Stimulated activated CD4-positive, alpha-beta T cell treated with anti-CD3 and anti-CD28 coated beads, Interleukin-15, amount 100 ng/mL, for 48 hours (primary cell): ENCODE measurements at regions not wholly inside any gene's neighbourhood (a gene's known extent, or its start where the extent isn't known, plus 50 kb on each side); places are given as distances from the start of the nearest gene placed in this dataset.

Experiments used
- DNase-seq, 2 donors: peaks; one replicate each; pipeline ENCODE4 v3.0.0-alpha.2; 2020; ENCODE audit warnings: low read depth in 2 of 2

GRCh38 chr17:73723317-73723716 is 79.1 kb upstream of the SDK2 start:
- DNase-seq, result no peak

GRCh38 chr17:73724341-73724740 is 80.1 kb upstream of the SDK2 start:
- DNase-seq, result no peak

- no peak for DNase-seq
Measured at GRCh38 chr17:73724990-73725389, 80.7 kb upstream of the SDK2 start.

GRCh38 chr17:73725794-73726515 is 81.7 kb upstream of the SDK2 start:
- DNase-seq, result no peak

- DNase-seq, result no peak
Measured at GRCh38 chr17:73727941-73728340, 83.7 kb upstream of the SDK2 start.

- DNase-seq, result no peak
Measured at GRCh38 chr17:73729101-73729500, 84.9 kb upstream of the SDK2 start.

GRCh38 chr17:73731733-73732132 is 87.5 kb upstream of the SDK2 start:
- no peak for DNase-seq

GRCh38 chr17:73733517-73733916 is 89.3 kb upstream of the SDK2 start:
- DNase-seq, result no peak

GRCh38 chr17:73735245-73735644 is 91.0 kb upstream of the SDK2 start:
- DNase-seq, result no peak

GRCh38 chr17:73738751-73739575 is 94.7 kb upstream of the SDK2 start:
- DNase-seq, result no peak

- DNase-seq, result no peak
Measured at GRCh38 chr17:73740370-73740769, 96.1 kb upstream of the SDK2 start.

GRCh38 chr17:73742948-73743381 is 98.7 kb upstream of the SDK2 start:
- no peak for DNase-seq

GRCh38 chr17:73743518-73744201 is 99.4 kb upstream of the SDK2 start:
- DNase-seq, result no peak

- DNase-seq, result no peak
Measured at GRCh38 chr17:73744411-73744810, 100.2 kb upstream of the SDK2 start.

- no peak for DNase-seq
Measured at GRCh38 chr17:73746314-73747073, 102.2 kb upstream of the SDK2 start.

- DNase-seq, result no peak
Measured at GRCh38 chr17:73747221-73748002, 103.2 kb upstream of the SDK2 start.

- DNase-seq, result no peak
Measured at GRCh38 chr17:73748508-73748907, 104.3 kb upstream of the SDK2 start.

GRCh38 chr17:73749337-73749823 is 105.1 kb upstream of the SDK2 start:
- no peak for DNase-seq

- DNase-seq, result no peak
Measured at GRCh38 chr17:73749928-73750605, 105.8 kb upstream of the SDK2 start.

- DNase-seq, result no peak
Measured at GRCh38 chr17:73750975-73751374, 106.7 kb upstream of the SDK2 start.
